NCI-H510A (cell line): ENCODE measurements at regions not wholly inside any gene's neighbourhood (a gene's known extent, or its start where the extent isn't known, plus 50 kb on each side); places are given as distances from the start of the nearest gene placed in this dataset.

Source experiments
- DNase-seq: peaks from one replicate; lab custom pipeline; 2025; lab: John Stamatoyannopoulos, UW

GRCh38 chr22:48198489-48199459 lies 1436.3 kb downstream of the TBC1D22A start:
- DNase-seq = no peak

GRCh38 chr22:48197189-48197690 lies 1434.8 kb downstream of the TBC1D22A start:
- no peak for DNase-seq

- DNase-seq = no peak
Observed at GRCh38 chr22:48192920-48193319, 1430.5 kb downstream of the TBC1D22A start.

GRCh38 chr22:48192071-48192470 lies 1429.6 kb downstream of the TBC1D22A start:
- no peak for DNase-seq

GRCh38 chr22:48188231-48188721 lies 1425.8 kb downstream of the TBC1D22A start:
- DNase-seq = no peak

- no peak for DNase-seq
Observed at GRCh38 chr22:48187356-48187755, 1424.9 kb downstream of the TBC1D22A start.

- no peak for DNase-seq
Observed at GRCh38 chr22:48186146-48186790, 1423.8 kb downstream of the TBC1D22A start.

GRCh38 chr22:48185071-48186055 lies 1422.9 kb downstream of the TBC1D22A start:
- DNase-seq = no peak

GRCh38 chr22:48182846-48183805 lies 1420.7 kb downstream of the TBC1D22A start:
- no peak for DNase-seq

- DNase-seq = no peak
Observed at GRCh38 chr22:48182031-48182430, 1419.6 kb downstream of the TBC1D22A start.

- DNase-seq = no peak
Observed at GRCh38 chr22:48181263-48181955, 1419.0 kb downstream of the TBC1D22A start.

GRCh38 chr22:48180631-48181030 lies 1418.2 kb downstream of the TBC1D22A start:
- DNase-seq = no peak

- DNase-seq = no peak
Observed at GRCh38 chr22:48179571-48180546, 1417.4 kb downstream of the TBC1D22A start.

GRCh38 chr22:48178536-48178935 lies 1416.1 kb downstream of the TBC1D22A start:
- DNase-seq = no peak

GRCh38 chr22:48177631-48178030 lies 1415.2 kb downstream of the TBC1D22A start:
- no peak for DNase-seq

- no peak for DNase-seq
Observed at GRCh38 chr22:48175721-48176120, 1413.3 kb downstream of the TBC1D22A start.

- no peak for DNase-seq
Observed at GRCh38 chr22:48173773-48174160, 1411.3 kb downstream of the TBC1D22A start.

GRCh38 chr22:48173061-48173772 lies 1410.8 kb downstream of the TBC1D22A start:
- no peak for DNase-seq
